ENCODE measurements at regions not wholly inside any gene's neighbourhood (a gene's known extent, or its start where the extent isn't known, plus 50 kb on each side); places are given as distances from the start of the nearest gene placed in this dataset.
"Not testable (repeated sequence)": the region's sequence is repeated elsewhere in the genome, so short reads cannot be mapped to it uniquely, and the experiment has no call there.

GRCh38 chr5:52165806-52166205 is 621.9 kb upstream of the ITGA1 start:
- DNase-seq (ENCODE audit: low spot score): not testable (repeated sequence)

- no peak for DNase-seq (ENCODE audit: low spot score)
Measured at GRCh38 chr5:52173133-52173532, 614.6 kb upstream of the ITGA1 start.

- DNase-seq (ENCODE audit: low spot score): no peak
Measured at GRCh38 chr5:52177193-52177592, 610.5 kb upstream of the ITGA1 start.

GRCh38 chr5:52181403-52181802 is 606.3 kb upstream of the ITGA1 start:
- no peak for DNase-seq (ENCODE audit: low spot score)

GRCh38 chr5:52190737-52191136 is 597.0 kb upstream of the ITGA1 start:
- DNase-seq (ENCODE audit: low spot score): no peak

- DNase-seq (ENCODE audit: low spot score): no peak
Measured at GRCh38 chr5:52199833-52200232, 587.9 kb upstream of the ITGA1 start.

- no peak for DNase-seq (ENCODE audit: low spot score)
Measured at GRCh38 chr5:52202256-52202655, 585.5 kb upstream of the ITGA1 start.

GRCh38 chr5:52204310-52204709 is 583.4 kb upstream of the ITGA1 start:
- no peak for DNase-seq (ENCODE audit: low spot score)
